GM21381 (cell line): ENCODE measurements at regions not wholly inside any gene's neighbourhood (a gene's known extent, or its start where the extent isn't known, plus 50 kb on each side); places are given as distances from the start of the nearest gene placed in this dataset.
"Not testable (repeated sequence)": the region's sequence is repeated elsewhere in the genome, so short reads cannot be mapped to it uniquely, and the experiment has no call there.

ENCODE experiments used
- ATAC-seq: cut with Tn5 transposase; IDR thresholded peaks from one replicate; pipeline ENCODE4 v1.9.1; 2021; ENCODE audit warnings: mild to moderate bottlenecking, moderate library complexity; ENCODE audit not compliant: unreplicated experiment

GRCh38 chr3:25895031-25895430 is 105.1 kb downstream of the OXSM start:
- ATAC-seq, result no peak

GRCh38 chr3:25895443-25895842 is 105.6 kb downstream of the OXSM start:
- no peak for ATAC-seq

- ATAC-seq, result peak; percentile 56
Observed at GRCh38 chr3:25897019-25897418, 107.1 kb downstream of the OXSM start.

GRCh38 chr3:25899352-25900101 is 109.6 kb downstream of the OXSM start:
- ATAC-seq, result no peak

- no peak for ATAC-seq
Observed at GRCh38 chr3:25900161-25900560, 110.3 kb downstream of the OXSM start.

- no peak for ATAC-seq
Observed at GRCh38 chr3:25901796-25902195, 111.9 kb downstream of the OXSM start.

GRCh38 chr3:25902586-25902985 is 112.7 kb downstream of the OXSM start:
- ATAC-seq, result no peak

- ATAC-seq, result no peak
Observed at GRCh38 chr3:25903371-25904129, 113.7 kb downstream of the OXSM start.

GRCh38 chr3:25904206-25904605 is 114.3 kb downstream of the OXSM start:
- ATAC-seq, result no peak

GRCh38 chr3:25906132-25906906 is 116.4 kb downstream of the OXSM start:
- no peak for ATAC-seq

- ATAC-seq, result no peak
Observed at GRCh38 chr3:25907081-25907480, 117.2 kb downstream of the OXSM start.

- ATAC-seq, result no peak
Observed at GRCh38 chr3:25910105-25910504, 120.2 kb downstream of the OXSM start.

- no peak for ATAC-seq
Observed at GRCh38 chr3:25910997-25911396, 121.1 kb downstream of the OXSM start.

GRCh38 chr3:25911525-25912295 is 121.8 kb downstream of the OXSM start:
- no peak for ATAC-seq

- ATAC-seq, result no peak
Observed at GRCh38 chr3:25913179-25913578, 123.3 kb downstream of the OXSM start.

GRCh38 chr3:25915673-25916072 is 125.8 kb downstream of the OXSM start:
- ATAC-seq, result no peak

GRCh38 chr3:25916321-25916720 is 126.4 kb downstream of the OXSM start:
- ATAC-seq, result no peak

GRCh38 chr3:25931967-25932366 is 142.1 kb downstream of the OXSM start:
- ATAC-seq, result not testable (repeated sequence)

- no peak for ATAC-seq
Observed at GRCh38 chr3:25938566-25939325, 148.9 kb downstream of the OXSM start.

GRCh38 chr3:25940935-25941334 is 151.0 kb downstream of the OXSM start:
- ATAC-seq, result no peak
